HG02798 (cell line): ENCODE measurements at regions not wholly inside any gene's neighbourhood (a gene's known extent, or its start where the extent isn't known, plus 50 kb on each side); places are given as distances from the start of the nearest gene placed in this dataset.
"Not testable (repeated sequence)": the region's sequence is repeated elsewhere in the genome, so short reads cannot be mapped to it uniquely, and the experiment has no call there.

Experiments used
- ATAC-seq: cut with Tn5 transposase; IDR thresholded peaks from one replicate; pipeline ENCODE4 v1.9.1; 2021; ENCODE audit warnings: mild to moderate bottlenecking; ENCODE audit not compliant: unreplicated experiment, poor library complexity

GRCh38 chr7:24042028-24042427 is 242.0 kb upstream of the NPY start:
- no peak for ATAC-seq

GRCh38 chr7:24049296-24049695 is 234.7 kb upstream of the NPY start:
- ATAC-seq = no peak

GRCh38 chr7:24050991-24051560 is 232.9 kb upstream of the NPY start:
- no peak for ATAC-seq

GRCh38 chr7:24051651-24052050 is 232.3 kb upstream of the NPY start:
- ATAC-seq = no peak

GRCh38 chr7:24052572-24053260 is 231.3 kb upstream of the NPY start:
- no peak for ATAC-seq

- ATAC-seq = no peak
These were observed 229.8 kb upstream of the NPY start for GRCh38 chr7:24054236-24054635.

GRCh38 chr7:24057243-24057642 is 226.7 kb upstream of the NPY start:
- ATAC-seq = no peak

GRCh38 chr7:24058953-24059352 is 225.0 kb upstream of the NPY start:
- ATAC-seq = no peak

- ATAC-seq = no peak
These were observed 224.2 kb upstream of the NPY start for GRCh38 chr7:24059775-24060174.

GRCh38 chr7:24063721-24064120 is 220.3 kb upstream of the NPY start:
- no peak for ATAC-seq

GRCh38 chr7:24069751-24070150 is 214.2 kb upstream of the NPY start:
- ATAC-seq = no peak

GRCh38 chr7:24073651-24074420 is 210.2 kb upstream of the NPY start:
- ATAC-seq = no peak

- peak; percentile 25 for ATAC-seq
These were observed 208.6 kb upstream of the NPY start for GRCh38 chr7:24075426-24075810.

GRCh38 chr7:24082826-24083225 is 201.2 kb upstream of the NPY start:
- ATAC-seq = no peak

GRCh38 chr7:24102988-24103387 is 181.0 kb upstream of the NPY start:
- no peak for ATAC-seq

GRCh38 chr7:24108906-24109376 is 175.0 kb upstream of the NPY start:
- no peak for ATAC-seq

GRCh38 chr7:24110056-24110455 is 173.9 kb upstream of the NPY start:
- ATAC-seq = no peak

- no peak for ATAC-seq
These were observed 170.5 kb upstream of the NPY start for GRCh38 chr7:24113506-24113905.

GRCh38 chr7:24115661-24116060 is 168.3 kb upstream of the NPY start:
- ATAC-seq = no peak

GRCh38 chr7:24117903-24118499 is 166.0 kb upstream of the NPY start:
- ATAC-seq = not testable (repeated sequence)

- ATAC-seq = no peak
These were observed 164.1 kb upstream of the NPY start for GRCh38 chr7:24119852-24120251.
